ENCODE measurements at regions not wholly inside any gene's neighbourhood (a gene's known extent, or its start where the extent isn't known, plus 50 kb on each side); places are given as distances from the start of the nearest gene placed in this dataset.

DNA sequence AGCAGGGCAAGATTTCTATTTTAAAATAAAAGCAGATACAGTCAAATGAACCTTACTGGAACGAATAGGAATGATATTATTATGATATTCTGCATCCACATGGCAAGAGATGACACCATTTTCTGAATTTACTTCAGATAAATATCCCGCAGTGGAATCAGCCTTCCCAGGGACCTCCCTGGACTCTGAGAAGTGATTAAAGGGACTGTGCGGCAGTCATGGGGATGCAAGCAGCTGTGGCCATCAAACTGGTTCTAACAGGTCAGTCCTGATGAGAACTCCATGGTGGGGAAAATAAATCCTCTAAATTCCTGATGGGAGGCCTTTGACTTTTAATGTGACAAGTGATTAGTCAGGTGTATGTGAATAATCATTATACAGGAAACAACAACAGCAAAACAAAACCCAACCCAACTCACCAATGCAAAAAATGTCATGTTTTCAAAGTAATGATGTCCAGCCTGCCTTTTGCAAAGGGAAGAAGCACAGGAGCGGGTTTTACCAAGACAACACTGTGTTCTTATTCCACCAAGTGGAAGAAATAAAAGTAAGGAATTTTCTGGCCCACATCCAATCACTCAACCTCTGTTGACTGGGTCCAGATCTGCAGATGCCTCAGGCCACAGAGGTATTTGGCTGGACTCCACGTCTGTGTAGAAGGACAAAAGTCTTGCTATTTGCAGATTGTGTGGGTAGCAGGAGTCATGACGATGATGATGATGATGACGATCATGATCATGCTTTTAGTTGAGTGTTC, 61.9 kb upstream of the CITED2 start:
- no peak overlapping the region for H3K4me3 ChIP-seq (ENCODE audit: low read length)
- TF ChIP-seq, protein P1, sequence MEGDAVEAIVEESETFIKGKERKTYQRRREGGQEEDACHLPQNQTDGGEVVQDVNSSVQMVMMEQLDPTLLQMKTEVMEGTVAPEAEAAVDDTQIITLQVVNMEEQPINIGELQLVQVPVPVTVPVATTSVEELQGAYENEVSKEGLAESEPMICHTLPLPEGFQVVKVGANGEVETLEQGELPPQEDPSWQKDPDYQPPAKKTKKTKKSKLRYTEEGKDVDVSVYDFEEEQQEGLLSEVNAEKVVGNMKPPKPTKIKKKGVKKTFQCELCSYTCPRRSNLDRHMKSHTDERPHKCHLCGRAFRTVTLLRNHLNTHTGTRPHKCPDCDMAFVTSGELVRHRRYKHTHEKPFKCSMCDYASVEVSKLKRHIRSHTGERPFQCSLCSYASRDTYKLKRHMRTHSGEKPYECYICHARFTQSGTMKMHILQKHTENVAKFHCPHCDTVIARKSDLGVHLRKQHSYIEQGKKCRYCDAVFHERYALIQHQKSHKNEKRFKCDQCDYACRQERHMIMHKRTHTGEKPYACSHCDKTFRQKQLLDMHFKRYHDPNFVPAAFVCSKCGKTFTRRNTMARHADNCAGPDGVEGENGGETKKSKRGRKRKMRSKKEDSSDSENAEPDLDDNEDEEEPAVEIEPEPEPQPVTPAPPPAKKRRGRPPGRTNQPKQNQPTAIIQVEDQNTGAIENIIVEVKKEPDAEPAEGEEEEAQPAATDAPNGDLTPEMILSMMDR (conservative IDR thresholded peaks at IDR 0.05; ENCODE audit: low read depth, low read length): no peak
- DNase-seq (ENCODE audit: low read depth): peak; percentile 63

DNA sequence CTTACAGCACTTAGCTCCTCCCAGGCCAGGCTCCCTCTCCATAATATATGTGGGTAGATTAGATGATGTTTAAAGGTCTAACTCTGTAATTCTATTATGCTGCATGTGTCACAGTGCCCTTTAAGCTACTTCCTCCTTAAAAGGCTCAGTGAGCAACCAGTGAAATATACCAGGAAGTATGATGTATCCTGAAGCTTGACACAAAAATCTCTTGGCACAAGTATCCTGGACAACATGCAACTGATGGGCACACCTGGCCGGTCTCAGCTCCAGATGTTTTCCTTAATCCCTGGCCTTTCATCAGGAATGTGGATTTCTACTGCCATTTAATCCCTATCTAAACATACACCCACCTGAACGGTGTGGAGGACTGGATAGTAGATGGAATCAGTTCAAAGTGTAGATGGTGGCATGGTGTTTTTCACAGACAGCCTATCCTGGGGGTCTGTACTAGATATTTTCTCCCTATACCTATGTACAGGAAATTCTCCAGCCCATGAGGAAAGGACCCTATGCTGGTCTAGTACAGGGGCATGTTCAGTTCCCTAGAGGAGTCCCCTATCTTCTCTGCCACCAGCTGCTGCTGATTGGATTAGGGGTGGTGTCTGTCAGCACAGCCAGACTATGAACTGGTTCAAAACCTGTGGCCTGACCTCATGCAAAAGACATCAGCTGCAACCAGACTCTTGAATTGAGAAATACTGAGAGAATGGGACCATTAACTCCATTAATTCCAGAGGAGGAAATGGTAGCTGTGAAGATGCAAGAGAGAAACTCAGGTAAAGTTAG, 59.4 kb upstream of the CITED2 start:
- no peak overlapping the region for H3K4me3 ChIP-seq (ENCODE audit: low read length)
- TF ChIP-seq, protein P1 (conservative IDR thresholded peaks at IDR 0.05; ENCODE audit: low read depth, low read length): no peak
- no peak for DNase-seq (ENCODE audit: low read depth)

GRCh38 chr6:139431602-139431956, 57.1 kb upstream of the CITED2 start:
- TF ChIP-seq, protein P1 (conservative IDR thresholded peaks at IDR 0.05; ENCODE audit: low read depth, low read length): no peak
- no peak for DNase-seq (ENCODE audit: low read depth)
- H3K4me3 ChIP-seq (ENCODE audit: low read length): no peak overlapping the region

DNA sequence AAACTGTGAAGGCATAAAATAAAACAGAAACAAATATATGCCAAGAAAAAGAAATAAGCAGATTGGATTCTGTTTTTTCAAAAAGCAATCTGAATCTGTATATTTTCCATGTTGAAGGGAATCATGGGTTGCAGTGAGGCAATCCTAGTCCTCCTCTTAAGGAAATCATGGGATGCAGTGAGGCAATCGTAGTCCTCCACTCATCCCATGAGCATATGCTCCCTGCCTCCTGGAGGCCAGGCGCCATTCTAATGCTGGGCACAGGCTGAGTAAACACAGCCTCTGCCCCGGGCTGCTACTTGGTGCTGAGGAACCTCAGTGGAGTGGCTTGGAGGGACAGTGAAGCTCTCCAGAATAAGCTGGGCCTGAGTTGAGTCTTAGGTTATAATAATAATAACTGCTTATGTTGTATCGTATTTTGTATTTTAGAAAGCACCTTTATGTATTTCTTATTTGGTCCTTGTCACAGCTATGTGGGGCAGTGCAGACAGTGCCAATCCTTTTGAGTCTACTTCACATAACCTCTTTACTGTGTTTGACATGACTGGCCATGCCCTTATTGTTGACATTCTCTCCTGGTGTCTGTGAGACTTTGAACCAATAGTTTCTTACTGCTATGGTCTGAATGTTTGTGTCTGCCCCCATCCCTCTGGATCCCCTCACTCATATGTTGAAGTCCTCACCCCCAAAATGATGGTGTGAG, 56.6 kb upstream of the CITED2 start:
- DNase-seq (ENCODE audit: low read depth): no peak
- no peak overlapping the region for H3K4me3 ChIP-seq (ENCODE audit: low read length)
- TF ChIP-seq, protein P1 (conservative IDR thresholded peaks at IDR 0.05; ENCODE audit: low read depth, low read length): no peak

DNA sequence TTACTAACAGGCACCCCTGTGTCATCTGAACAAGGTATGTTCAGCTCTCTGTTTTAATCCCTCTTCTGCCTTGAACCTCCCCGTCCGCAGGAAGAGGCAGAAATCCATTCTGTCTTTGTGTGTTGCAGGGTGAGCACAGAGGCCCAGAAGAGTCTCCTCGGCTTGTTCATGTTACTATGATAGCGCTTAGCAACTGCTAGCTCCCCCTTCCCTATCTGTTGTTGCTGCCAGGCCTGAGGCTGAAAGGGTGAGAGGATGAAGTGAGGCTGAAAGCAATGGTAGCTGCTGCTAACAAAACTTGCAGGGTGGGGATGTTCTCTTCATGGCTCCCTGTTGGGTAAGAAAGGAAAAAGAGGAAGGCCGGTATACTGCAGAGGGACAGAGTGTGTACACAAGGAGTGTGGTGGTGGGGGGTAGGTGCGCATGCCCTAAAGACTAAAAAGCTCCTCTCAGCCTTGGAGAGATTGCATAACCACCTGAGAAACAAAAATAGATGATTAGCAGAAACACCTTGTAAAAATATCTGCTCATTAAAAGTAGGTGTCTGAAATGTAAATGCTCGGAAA, 55.2 kb upstream of the CITED2 start:
- DNase-seq (ENCODE audit: low read depth): no peak
- no peak overlapping the region for H3K4me3 ChIP-seq (ENCODE audit: low read length)
- TF ChIP-seq, protein P1 (conservative IDR thresholded peaks at IDR 0.05; ENCODE audit: low read depth, low read length): no peak

- no peak for DNase-seq (ENCODE audit: low read depth)
- TF ChIP-seq, protein P1 (conservative IDR thresholded peaks at IDR 0.05; ENCODE audit: low read depth, low read length): no peak
- no peak overlapping the region for H3K4me3 ChIP-seq (ENCODE audit: low read length)
These were observed 52.8 kb upstream of the CITED2 start for GRCh38 chr6:139427199-139427598.
